ENCODE measurements at regions not wholly inside any gene's neighbourhood (a gene's known extent, or its start where the extent isn't known, plus 50 kb on each side); places are given as distances from the start of the nearest gene placed in this dataset.

- CTCF ChIA-PET, result no interaction called here
- no peaks in the 10 kb centered on the region for H3K27me3 ChIP-seq (ENCODE audit: control insufficient read depth in 2 of 2, insufficient read depth in 2 of 2, low read length in 2 of 2)
- H3K9ac ChIP-seq (replicated peaks; ENCODE audit: extremely low read depth, insufficient read depth, low read length), result no peak overlapping the region
- H3K4me2 ChIP-seq (ENCODE audit: insufficient read depth, low read length), result no peak overlapping the region
- H3K36me3 ChIP-seq (ENCODE audit: control insufficient read depth in 2 of 2, extremely low read depth in 1 of 2, insufficient read depth in 2 of 2, low read length in 2 of 2), result no peaks in the 10 kb centered on the region
- no peaks in the 10 kb centered on the region for H4K20me1 ChIP-seq (replicated peaks; ENCODE audit: control insufficient read depth, extremely low read depth, insufficient read depth, low read length)
- TF ChIP-seq, protein P1, sequence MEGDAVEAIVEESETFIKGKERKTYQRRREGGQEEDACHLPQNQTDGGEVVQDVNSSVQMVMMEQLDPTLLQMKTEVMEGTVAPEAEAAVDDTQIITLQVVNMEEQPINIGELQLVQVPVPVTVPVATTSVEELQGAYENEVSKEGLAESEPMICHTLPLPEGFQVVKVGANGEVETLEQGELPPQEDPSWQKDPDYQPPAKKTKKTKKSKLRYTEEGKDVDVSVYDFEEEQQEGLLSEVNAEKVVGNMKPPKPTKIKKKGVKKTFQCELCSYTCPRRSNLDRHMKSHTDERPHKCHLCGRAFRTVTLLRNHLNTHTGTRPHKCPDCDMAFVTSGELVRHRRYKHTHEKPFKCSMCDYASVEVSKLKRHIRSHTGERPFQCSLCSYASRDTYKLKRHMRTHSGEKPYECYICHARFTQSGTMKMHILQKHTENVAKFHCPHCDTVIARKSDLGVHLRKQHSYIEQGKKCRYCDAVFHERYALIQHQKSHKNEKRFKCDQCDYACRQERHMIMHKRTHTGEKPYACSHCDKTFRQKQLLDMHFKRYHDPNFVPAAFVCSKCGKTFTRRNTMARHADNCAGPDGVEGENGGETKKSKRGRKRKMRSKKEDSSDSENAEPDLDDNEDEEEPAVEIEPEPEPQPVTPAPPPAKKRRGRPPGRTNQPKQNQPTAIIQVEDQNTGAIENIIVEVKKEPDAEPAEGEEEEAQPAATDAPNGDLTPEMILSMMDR (IDR thresholded peaks at IDR 0.05; ENCODE audit: extremely low read depth in 1 of 2, insufficient read depth in 1 of 2, low read depth in 1 of 2, low read length in 2 of 2), result no peak
- TF ChIP-seq JUN (IDR thresholded peaks at IDR 0.05; ENCODE audit: borderline replicate concordance, insufficient read depth, insufficient read length, low read depth) (no peak), POLR2AphosphoS5 (IDR thresholded peaks at IDR 0.05; ENCODE audit: insufficient read depth, low read depth, low read length) (no peak), MYC (IDR thresholded peaks at IDR 0.05; ENCODE audit: low read depth, low read length) (no peak), GATA2 (IDR thresholded peaks at IDR 0.05; ENCODE audit: insufficient read depth, insufficient read length, low read depth, low read length) (no peak), FOS (IDR thresholded peaks at IDR 0.05; ENCODE audit: borderline replicate concordance, insufficient read depth, low read length) (no peak), EZH2 (IDR thresholded peaks at IDR 0.05; ENCODE audit: borderline replicate concordance, low read depth, low read length, severe bottlenecking) (no peak), POLR2A (IDR thresholded peaks at IDR 0.05; ENCODE audit: low read depth, low read length) (no peak)
- TF ChIP-seq, protein P2, sequence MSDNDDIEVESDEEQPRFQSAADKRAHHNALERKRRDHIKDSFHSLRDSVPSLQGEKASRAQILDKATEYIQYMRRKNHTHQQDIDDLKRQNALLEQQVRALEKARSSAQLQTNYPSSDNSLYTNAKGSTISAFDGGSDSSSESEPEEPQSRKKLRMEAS (IDR thresholded peaks at IDR 0.05; ENCODE audit: insufficient read depth, insufficient read length), result no peak
- H2AFZ ChIP-seq (ENCODE audit: low read depth, low read length), result no peak overlapping the region
- DNase-seq (ENCODE audit: low read depth, low spot score) (no peak), FAIRE-seq (no peak)
- BruUV-seq (replicated peaks), result no TSS peak
- H3K4me3 ChIP-seq (replicated peaks in 1 of 3; ENCODE audit: insufficient read depth in 1 of 3, low read depth in 1 of 3, low read length in 3 of 3), result no peak overlapping the region
- no peaks in the 10 kb centered on the region for H3K9me1 ChIP-seq (replicated peaks; ENCODE audit: control insufficient read depth, extremely low read depth, insufficient read depth, low read length)
- intact Hi-C loops (cut with micrococcal nuclease), result no loop called here
- H3K9me3 ChIP-seq (replicated peaks; ENCODE audit: control insufficient read depth, insufficient read depth, low read length), result no peaks in the 10 kb centered on the region
- no peak overlapping the region for H3K27ac ChIP-seq (ENCODE audit: insufficient read depth, low read depth, low read length)
- no peaks in the 10 kb centered on the region for H3K4me1 ChIP-seq (ENCODE audit: control insufficient read depth, extremely low read depth, insufficient read depth, low read length)
- H3K79me2 ChIP-seq (ENCODE audit: control insufficient read depth, insufficient read depth, low read length), result no peaks in the 10 kb centered on the region
- dilution Hi-C loops (cut with MboI; ENCODE audit: extremely low pct_ligation_motif_present, low sequenced_read_pairs), result no loop called here
- POLR2A ChIA-PET, result no interaction called here
Measured at GRCh38 chr12:126930234-126930633, 1336.7 kb upstream of the TMEM132C start.

Measured in endothelial cell of umbilical vein (primary cell).